Epithelial cell of prostate (primary cell): ENCODE measurements at regions not wholly inside any gene's neighbourhood (a gene's known extent, or its start where the extent isn't known, plus 50 kb on each side); places are given as distances from the start of the nearest gene placed in this dataset.
"Not testable (repeated sequence)": the region's sequence is repeated elsewhere in the genome, so short reads cannot be mapped to it uniquely, and the experiment has no call there.

Experiments
- DNase-seq: peaks from one replicate; pipeline ENCODE4 v3.0.0-alpha.2; 2011; ENCODE audit warnings: low read depth, low spot score
- H3K27ac ChIP-seq: fragments of 450-650 bp; 2 replicates; pipeline ENCODE4 v1.5.1; 2017; ENCODE audit warnings: mild to moderate bottlenecking

- no peak for DNase-seq
- H3K27ac ChIP-seq: no peak overlapping the region
Measured at GRCh38 chr11:101835506-101836063, 79.2 kb upstream of the CEP126 start.

GRCh38 chr11:101830475-101830874 lies 84.3 kb upstream of the CEP126 start:
- not testable (repeated sequence) for DNase-seq, H3K27ac ChIP-seq

GRCh38 chr11:101825531-101825930 lies 89.3 kb upstream of the CEP126 start:
- H3K27ac ChIP-seq: no peak overlapping the region
- DNase-seq: no peak

- DNase-seq: no peak
- H3K27ac ChIP-seq: no peak overlapping the region
Measured at GRCh38 chr11:101817581-101817980, 97.2 kb upstream of the CEP126 start.

GRCh38 chr11:101816613-101817012 lies 98.2 kb upstream of the CEP126 start:
- no peak for DNase-seq
- H3K27ac ChIP-seq: no peak overlapping the region

GRCh38 chr11:101812546-101812945 lies 102.3 kb upstream of the CEP126 start:
- H3K27ac ChIP-seq: no peak overlapping the region
- no peak for DNase-seq

GRCh38 chr11:101810546-101810945 lies 104.3 kb upstream of the CEP126 start:
- no peak overlapping the region for H3K27ac ChIP-seq
- DNase-seq: no peak

GRCh38 chr11:101807531-101807930 lies 107.3 kb upstream of the CEP126 start:
- H3K27ac ChIP-seq: no peak overlapping the region
- no peak for DNase-seq

- no peak for DNase-seq
- H3K27ac ChIP-seq: no peak overlapping the region
Measured at GRCh38 chr11:101803651-101804050, 111.2 kb upstream of the CEP126 start.

- no peak for DNase-seq
Measured at GRCh38 chr11:101797335-101797734, 117.5 kb upstream of the CEP126 start.

GRCh38 chr11:101792814-101793213 lies 122.0 kb upstream of the CEP126 start:
- DNase-seq: no peak

More at GRCh38 chr11:101797335-101797734, 117.5 kb upstream of the CEP126 start:
- H3K27ac ChIP-seq: no peak overlapping the region

GRCh38 chr11:101786916-101787315 lies 127.9 kb upstream of the CEP126 start:
- no peak for DNase-seq
- H3K27ac ChIP-seq: no peak overlapping the region

More at GRCh38 chr11:101792814-101793213, 122.0 kb upstream of the CEP126 start:
- H3K27ac ChIP-seq: no peak overlapping the region

- H3K27ac ChIP-seq: no peak overlapping the region
- DNase-seq: no peak
Measured at GRCh38 chr11:101786421-101786820, 128.4 kb upstream of the CEP126 start.

- not testable (repeated sequence) for DNase-seq, H3K27ac ChIP-seq
Measured at GRCh38 chr11:101779167-101779566, 135.6 kb upstream of the CEP126 start.

GRCh38 chr11:101777476-101777875 lies 137.3 kb upstream of the CEP126 start:
- DNase-seq: no peak

GRCh38 chr11:101775033-101775432 lies 139.8 kb upstream of the CEP126 start:
- no peak for DNase-seq
- no peak overlapping the region for H3K27ac ChIP-seq

More at GRCh38 chr11:101777476-101777875, 137.3 kb upstream of the CEP126 start:
- H3K27ac ChIP-seq: no peak overlapping the region

GRCh38 chr11:101770648-101771047 lies 144.2 kb upstream of the CEP126 start:
- DNase-seq: no peak

GRCh38 chr11:101765932-101766331 lies 148.9 kb upstream of the CEP126 start:
- no peak for DNase-seq

More at GRCh38 chr11:101770648-101771047, 144.2 kb upstream of the CEP126 start:
- no peak overlapping the region for H3K27ac ChIP-seq

GRCh38 chr11:101759771-101760450 lies 154.9 kb upstream of the CEP126 start:
- no peak for DNase-seq
- no peak overlapping the region for H3K27ac ChIP-seq

More at GRCh38 chr11:101765932-101766331, 148.9 kb upstream of the CEP126 start:
- no peak overlapping the region for H3K27ac ChIP-seq

GRCh38 chr11:101757741-101758140 lies 157.1 kb upstream of the CEP126 start:
- DNase-seq: no peak
- no peak overlapping the region for H3K27ac ChIP-seq

GRCh38 chr11:101748572-101749344 lies 165.0 kb upstream of the TRPC6 start:
- H3K27ac ChIP-seq: no peak overlapping the region
- no peak for DNase-seq
